K562 (cell line): ENCODE measurements at regions not wholly inside any gene's neighbourhood (a gene's known extent, or its start where the extent isn't known, plus 50 kb on each side); places are given as distances from the start of the nearest gene placed in this dataset.

Source experiments
- ATAC-seq: fragments of 200-7000 bp; cut with Tn5 transposase; 3 replicates; pipeline ENCODE4 v1.9.1; 2020; ENCODE audit warnings: moderate library complexity
- BruUV-seq: library from RNA; stranded (reverse); fragments of 400-500 nt; replicated peaks from 2 replicates; lab custom pipeline; 2021; lab: Mats Ljungman, UMichigan
- CTCF ChIA-PET: fragments of 300-600 bp; formaldehyde crosslinking; extraction: SDS; loops from one replicate; lab custom pipeline; 2021; ENCODE audit warnings: low intra/inter-chr PET ratio; lab: Yijun Ruan, JAX
- POLR2A ChIA-PET: fragments of 300-600, 350-650 bp; sonication (Branson Sonifier 250); formaldehyde crosslinking; extraction: SDS; loops from one replicate; lab custom pipeline; 2021; ENCODE audit warnings: antibody characterized with exemption, inconsistent platforms; lab: Yijun Ruan, JAX
- DNase-seq, 4 experiments: peaks; one replicate each; pipeline versions ENCODE4 v3.0.0 to v3.0.0-alpha.2; 2011 to 2018; ENCODE audit warnings: low spot score in 3 of 4, mixed read lengths in 3 of 4; ENCODE audit errors: extremely low read depth in 1 of 4
- FAIRE-seq: peaks from 2 replicates; lab custom pipeline; 2011; peaks lifted over from hg19 to GRCh38; lab: Jason Lieb, UNC
- H2AFZ ChIP-seq: 2 replicates; pipeline ENCODE4 v1.6.0; 2011; ENCODE audit warnings: low read depth, low read length, control low read depth, inconsistent platforms
- H3K27ac ChIP-seq: fragments of 200-600 bp; 3 replicates; pipeline ENCODE4 v1.8.0; 2011; ENCODE audit warnings: low read depth, mild to moderate bottlenecking, control low read depth, inconsistent platforms, low read length, moderate library complexity, mixed read lengths; ENCODE audit errors: extremely low read depth
- H3K27me3 ChIP-seq, 2 experiments: fragments of 300-600 bp in 1 of 2; 2 replicates in 1 of 2; 3 replicates in 1 of 2; pipeline versions ENCODE4 v1.6.0 to v1.8.0; 2011; ENCODE audit warnings: inconsistent platforms in 2 of 2, low read length in 2 of 2, mild to moderate bottlenecking in 1 of 2, mixed read lengths in 1 of 2, moderate library complexity in 1 of 2; ENCODE audit not compliant: control insufficient read depth in 2 of 2, insufficient read depth in 2 of 2
- H3K36me3 ChIP-seq: fragments of 300-600 bp; 3 replicates; pipeline ENCODE4 v1.8.0; 2011; ENCODE audit warnings: mild to moderate bottlenecking, low read length, inconsistent platforms; ENCODE audit not compliant: control insufficient read depth, insufficient read depth
- H3K4me1 ChIP-seq, 2 experiments: fragments of 200-600 bp in 1 of 2; replicated peaks in 1 of 2; 2 replicates in 1 of 2; 3 replicates in 1 of 2; pipeline versions ENCODE4 v1.5.1 to v1.8.0; 2011; ENCODE audit warnings: inconsistent platforms in 2 of 2, low read length in 2 of 2, mild to moderate bottlenecking in 1 of 2, mixed read lengths in 1 of 2, moderate library complexity in 1 of 2; ENCODE audit not compliant: control insufficient read depth in 2 of 2, insufficient read depth in 2 of 2
- H3K4me2 ChIP-seq: 2 replicates; pipeline ENCODE4 v1.6.1; 2011; ENCODE audit warnings: low read length, control low read depth, inconsistent platforms, mixed read lengths; ENCODE audit not compliant: insufficient read depth
- H3K4me3 ChIP-seq: fragments of 200-600 bp; sonication (generic), shearing (Covaris generic); 2 replicates; pipeline ENCODE4 v1.5.1; 2016; ENCODE audit warnings: control low read depth, inconsistent platforms
- H3K79me2 ChIP-seq: fragments of 200-600 bp; 3 replicates; pipeline ENCODE4 v1.8.0; 2011; ENCODE audit warnings: low read length, inconsistent platforms; ENCODE audit not compliant: control insufficient read depth, insufficient read depth
- H3K9ac ChIP-seq, 2 experiments: 2 replicates each; pipeline versions ENCODE4 v1.6.0 to v1.6.1; 2011; ENCODE audit warnings: low read depth in 2 of 2, low read length in 2 of 2, control low read depth in 1 of 2, inconsistent platforms in 1 of 2, mild to moderate bottlenecking in 1 of 2, mixed read lengths in 1 of 2; ENCODE audit not compliant: insufficient read depth in 1 of 2
- H3K9me1 ChIP-seq: one replicate; pipeline ENCODE4 v1.6.0; 2011; ENCODE audit warnings: inconsistent platforms, mild to moderate bottlenecking, low read length, moderate library complexity; ENCODE audit not compliant: control insufficient read depth, insufficient read depth
- H3K9me3 ChIP-seq: replicated peaks from 2 replicates; pipeline ENCODE4 v1.5.1; 2011; ENCODE audit warnings: low read depth, low read length, inconsistent platforms; ENCODE audit not compliant: control insufficient read depth, insufficient read depth
- H4K20me1 ChIP-seq: replicated peaks from 2 replicates; pipeline ENCODE4 v1.6.1; 2011; ENCODE audit warnings: low read length, inconsistent platforms, mixed read lengths; ENCODE audit not compliant: control insufficient read depth, insufficient read depth
- ZNF347 ChIP-seq: fragments of 450-650 bp; formaldehyde crosslinking; IDR thresholded peaks from 2 replicates; pipeline ENCODE4 v1.4.0; 2020; ENCODE audit warnings: low read depth, mild to moderate bottlenecking, moderate library complexity
- ZNF592 ChIP-seq: fragments of 450-650 bp; IDR thresholded peaks from 2 replicates; pipeline ENCODE4 v1.6.1; 2017; ENCODE audit warnings: antibody characterized with exemption, mild to moderate bottlenecking
- WGBS: fragments of 100-300 bp; shearing (Covaris generic); methylation state at CpG from one replicate; pipeline ENCODE4 v1.1.6; 2016; ENCODE audit warnings: low coverage, mixed read lengths; ENCODE audit not compliant: insufficient coverage; ENCODE audit errors: missing lambda C conversion rate; 5-methylcytosine and 5-hydroxymethylcytosine counted together
- in situ Hi-C: fragments of 300-500 bp; cut with MboI; formaldehyde crosslinking; loops from 4 replicates; pipeline ENCODE4 v1.15.0; 2018; ENCODE audit warnings: inconsistent platforms, mixed read lengths
- intact Hi-C: fragments of 100-400 bp; cut with micrococcal nuclease; formaldehyde crosslinking; loops from 2 replicates; pipeline ENCODE4 v1.14.2; 2022

- intact Hi-C loops = no loop called here
- no peaks in the 10 kb centered on the region for H3K9me1 ChIP-seq
- CTCF ChIA-PET = no interaction called here
- no peak for TF ChIP-seq ZNF347 (CRISPR knock-in tag)
- TF ChIP-seq ZNF592 = no peak
- TF ChIP-seq, all 486 proteins: peak for 0
- in situ Hi-C loops = no loop called here
- Histone ChIP-seq H4K20me1 (no peaks in the 10 kb centered on the region), H3K9ac (no peak overlapping the region), H3K27me3 (no peaks in the 10 kb centered on the region), H3K79me2 (no peaks in the 10 kb centered on the region), H3K27ac (no peak overlapping the region), H3K36me3 (no peaks in the 10 kb centered on the region), H2AFZ (no peak overlapping the region), H3K9me3 (no peaks in the 10 kb centered on the region; the same call in 1 of the 2 replicates), H3K4me3 (no peak overlapping the region), H3K4me2 (no peak overlapping the region), H3K4me1 (no peaks in the 10 kb centered on the region)
- BruUV-seq = no TSS peak
- WGBS = 0% methylated on average over 9 of the region's 9 CpGs
- FAIRE-seq (no peak), ATAC-seq (no peak), DNase-seq (no peak)
- POLR2A ChIA-PET = no interaction called here
Measured at GRCh38 chr5:4294878-4295277, 699.2 kb downstream of the IRX1 start.
